LHCN-M2 (cell line): ENCODE measurements at regions not wholly inside any gene's neighbourhood (a gene's known extent, or its start where the extent isn't known, plus 50 kb on each side); places are given as distances from the start of the nearest gene placed in this dataset.
"Not testable (repeated sequence)": the region's sequence is repeated elsewhere in the genome, so short reads cannot be mapped to it uniquely, and the experiment has no call there.

Source experiments
- DNase-seq: peaks from one replicate; pipeline ENCODE4 v3.0.0-alpha.2; 2012; ENCODE audit warnings: low read depth

GRCh38 chr10:9347933-9348332, 1293.4 kb downstream of the GATA3 start:
- not testable (repeated sequence) for DNase-seq

- no peak for DNase-seq
Observed at GRCh38 chr10:9357471-9357870, 1303.0 kb downstream of the GATA3 start.

GRCh38 chr10:9362721-9363120, 1308.2 kb downstream of the GATA3 start:
- DNase-seq, result no peak

GRCh38 chr10:9379183-9379582, 1324.7 kb downstream of the GATA3 start:
- DNase-seq, result no peak

- no peak for DNase-seq
Observed at GRCh38 chr10:9381733-9382532, 1327.4 kb downstream of the GATA3 start.

GRCh38 chr10:9382533-9382866, 1328.0 kb downstream of the GATA3 start:
- DNase-seq, result no peak

- DNase-seq, result no peak
Observed at GRCh38 chr10:9390516-9390915, 1336.0 kb downstream of the GATA3 start.

- no peak for DNase-seq
Observed at GRCh38 chr10:9399275-9399983, 1344.9 kb downstream of the GATA3 start.

- DNase-seq, result not testable (repeated sequence)
Observed at GRCh38 chr10:9402067-9402466, 1347.6 kb downstream of the GATA3 start.

- peak; percentile 2 for DNase-seq
Observed at GRCh38 chr10:9402507-9403195, 1348.2 kb downstream of the GATA3 start.

GRCh38 chr10:9407201-9407600, 1352.7 kb downstream of the GATA3 start:
- DNase-seq, result not testable (repeated sequence)

- no peak for DNase-seq
Observed at GRCh38 chr10:9416331-9416730, 1361.8 kb downstream of the GATA3 start.

GRCh38 chr10:9419757-9420156, 1365.3 kb downstream of the GATA3 start:
- DNase-seq, result no peak

GRCh38 chr10:9427209-9427608, 1372.7 kb downstream of the GATA3 start:
- no peak for DNase-seq

GRCh38 chr10:9437131-9437530, 1382.6 kb downstream of the GATA3 start:
- DNase-seq, result peak; percentile 9

- DNase-seq, result no peak
Observed at GRCh38 chr10:9443758-9444157, 1389.3 kb downstream of the GATA3 start.

- DNase-seq, result no peak
Observed at GRCh38 chr10:9449530-9449929, 1395.0 kb downstream of the GATA3 start.

GRCh38 chr10:9450801-9451200, 1396.3 kb downstream of the GATA3 start:
- DNase-seq, result no peak

- DNase-seq, result no peak
Observed at GRCh38 chr10:9451211-9451773, 1396.8 kb downstream of the GATA3 start.

- DNase-seq, result no peak
Observed at GRCh38 chr10:9452056-9452455, 1397.6 kb downstream of the GATA3 start.

- peak; percentile 7 for DNase-seq
Observed at GRCh38 chr10:9453871-9454270, 1399.4 kb downstream of the GATA3 start.

GRCh38 chr10:9469663-9470205, 1415.2 kb downstream of the GATA3 start:
- DNase-seq, result no peak
